SKM-1 treated with dmso at 0.1 percent for 144 hours (cell line): ENCODE measurements at regions not wholly inside any gene's neighbourhood (a gene's known extent, or its start where the extent isn't known, plus 50 kb on each side); places are given as distances from the start of the nearest gene placed in this dataset.

Experiments
- DNase-seq: peaks from one replicate; lab custom pipeline; 2025; ENCODE audit not compliant: unreplicated experiment; lab: John Stamatoyannopoulos, UW

DNA sequence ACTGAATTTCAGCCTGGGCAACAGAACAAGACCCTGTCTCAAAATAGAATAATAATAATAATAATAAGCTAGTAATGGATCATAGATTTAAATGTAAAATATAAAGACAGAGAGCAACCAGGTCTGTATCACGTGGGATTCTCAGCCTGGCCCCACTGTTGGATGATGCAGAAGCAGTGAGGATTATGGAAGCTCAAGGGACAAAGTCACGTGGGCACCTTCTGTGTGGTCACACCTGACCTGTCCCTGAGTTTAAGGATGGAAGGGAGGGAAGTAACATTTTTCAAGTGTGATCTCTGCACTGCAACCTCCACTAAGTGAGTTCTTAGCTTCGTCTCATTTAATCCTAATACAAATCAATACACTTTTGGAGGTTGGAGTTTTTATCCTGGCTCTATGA, 212.5 kb upstream of the IER5L start:
- DNase-seq: no peak

DNA sequence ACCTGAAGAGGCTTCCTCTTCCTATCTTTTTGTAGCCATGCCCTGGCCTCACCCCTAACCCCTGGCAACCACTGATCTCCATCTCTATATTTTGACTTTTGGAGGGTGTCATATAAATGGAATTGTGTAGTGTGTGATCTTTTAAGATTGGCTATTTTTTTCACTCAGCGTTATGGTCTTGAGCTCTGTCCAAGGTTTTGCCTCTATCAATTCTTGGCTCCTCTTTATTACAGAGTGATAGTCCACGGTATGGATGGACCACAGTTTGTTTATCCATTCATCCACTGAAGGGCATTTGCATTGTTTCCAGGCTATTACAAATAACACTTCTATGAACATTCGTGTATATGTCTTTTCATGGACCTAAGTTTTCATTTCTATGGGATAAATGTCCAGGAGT, 209.8 kb upstream of the IER5L start:
- DNase-seq: no peak

GRCh38 chr9:129386812-129387177, 208.7 kb upstream of the IER5L start:
- DNase-seq: no peak

GRCh38 chr9:129385211-129385934, 207.3 kb upstream of the IER5L start:
- no peak for DNase-seq

DNA sequence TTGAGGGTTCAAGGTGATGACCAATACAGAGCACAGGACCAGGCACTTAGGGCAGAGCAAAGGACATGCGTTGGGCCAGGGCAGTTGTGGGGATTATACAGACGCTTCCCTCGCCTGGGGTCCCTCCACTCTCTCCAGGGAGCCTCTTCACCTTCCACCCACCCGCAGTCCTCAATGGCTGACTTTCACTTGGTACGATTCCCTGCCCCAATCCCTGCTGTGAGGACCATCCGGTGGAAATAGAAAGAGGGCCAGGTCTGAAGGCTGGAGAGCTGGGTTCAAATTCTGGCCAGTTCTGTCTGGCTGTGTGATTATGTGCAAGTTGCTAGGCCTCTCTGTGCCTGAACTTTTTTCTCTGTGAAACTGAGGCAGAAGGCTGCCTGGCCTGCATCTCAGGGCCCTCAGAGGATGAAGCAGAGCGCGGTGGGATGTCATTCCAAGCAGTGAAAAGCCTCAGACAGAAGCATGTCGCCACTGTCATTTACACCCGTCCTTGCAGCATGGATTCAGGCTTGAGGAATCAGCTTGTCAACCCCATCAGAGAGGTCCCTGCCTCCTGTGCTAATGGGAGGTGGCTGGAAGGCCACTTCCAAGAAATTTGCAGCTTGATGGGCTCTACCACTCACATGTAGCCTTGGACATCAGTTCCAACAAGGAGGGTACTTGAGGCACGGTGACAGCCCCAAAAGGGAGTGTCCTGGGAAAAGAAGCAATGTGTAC, 206.6 kb upstream of the IER5L start:
- DNase-seq: no peak

DNA sequence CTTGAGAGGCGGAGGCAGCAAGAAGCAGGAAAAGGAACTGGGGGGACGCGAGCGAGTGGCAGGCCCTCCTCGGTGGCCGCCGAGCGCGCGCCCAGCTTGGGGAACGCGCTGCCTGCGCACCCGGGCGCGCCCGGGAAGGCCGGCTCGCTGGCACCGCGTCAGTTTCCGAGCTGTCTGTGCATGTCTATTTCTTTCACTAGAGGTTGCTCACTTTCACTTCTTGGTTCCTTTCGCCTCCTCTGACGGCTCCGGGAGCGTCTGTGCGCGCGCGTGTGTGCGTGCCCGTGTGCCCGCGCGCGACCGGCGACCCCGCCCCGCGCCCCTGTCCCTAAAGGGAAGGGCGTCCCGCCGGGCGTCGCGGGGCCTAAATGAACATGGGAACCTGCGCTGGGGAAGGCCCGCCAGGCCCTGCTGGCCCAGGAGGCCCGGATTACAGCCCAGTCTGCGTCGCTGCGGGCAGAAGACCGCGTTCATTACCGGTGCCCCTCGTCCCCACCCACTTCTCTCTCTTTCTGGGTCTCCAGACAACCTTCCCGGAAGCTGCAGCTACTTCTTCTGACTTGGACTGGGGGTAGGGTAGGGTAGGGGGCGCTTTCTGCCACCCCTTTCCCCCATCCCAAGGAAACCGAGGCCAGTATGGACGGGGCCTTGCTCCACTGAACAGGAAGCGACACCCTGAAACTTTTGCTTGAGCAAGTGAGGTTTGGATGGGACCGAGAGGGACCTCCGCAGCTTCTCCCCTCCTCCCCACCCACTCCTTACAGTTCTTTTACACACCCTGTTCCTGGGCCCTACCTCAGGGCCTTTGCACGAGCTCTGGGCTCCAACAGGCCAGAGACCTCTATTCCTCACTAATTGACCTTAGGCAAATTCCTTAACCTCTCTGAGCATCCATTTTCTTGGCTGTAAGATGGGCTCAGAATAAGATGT, 205.8 kb upstream of the IER5L start:
- peak; percentile 83 for DNase-seq

DNA sequence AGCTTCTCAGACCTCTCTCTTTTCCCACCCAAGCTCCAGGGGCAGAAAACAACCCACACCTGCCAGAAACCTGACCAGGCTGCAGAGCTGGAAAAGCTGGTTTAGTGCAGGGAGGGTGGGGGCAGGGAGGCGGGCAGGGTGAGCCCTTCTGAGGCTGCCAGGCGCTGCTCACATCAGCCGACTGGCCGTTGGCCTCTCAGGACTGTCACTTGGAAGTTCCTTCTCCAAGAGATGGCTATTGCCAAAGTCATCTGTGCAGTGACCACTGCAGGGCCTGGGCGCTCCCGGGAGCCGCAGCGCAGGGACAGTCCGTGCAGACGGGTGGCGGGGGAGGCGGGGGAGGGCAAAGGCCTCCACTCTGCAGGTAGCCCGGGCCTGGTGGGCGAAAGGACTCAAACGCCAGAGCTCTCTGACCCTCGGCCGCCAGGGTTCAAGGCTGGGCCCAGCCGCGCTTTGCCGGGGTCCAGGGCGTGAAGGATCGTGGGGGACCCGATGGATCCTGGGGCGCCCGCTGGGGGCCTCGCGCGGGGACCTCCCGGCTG, 205.0 kb upstream of the IER5L start:
- no peak for DNase-seq

DNA sequence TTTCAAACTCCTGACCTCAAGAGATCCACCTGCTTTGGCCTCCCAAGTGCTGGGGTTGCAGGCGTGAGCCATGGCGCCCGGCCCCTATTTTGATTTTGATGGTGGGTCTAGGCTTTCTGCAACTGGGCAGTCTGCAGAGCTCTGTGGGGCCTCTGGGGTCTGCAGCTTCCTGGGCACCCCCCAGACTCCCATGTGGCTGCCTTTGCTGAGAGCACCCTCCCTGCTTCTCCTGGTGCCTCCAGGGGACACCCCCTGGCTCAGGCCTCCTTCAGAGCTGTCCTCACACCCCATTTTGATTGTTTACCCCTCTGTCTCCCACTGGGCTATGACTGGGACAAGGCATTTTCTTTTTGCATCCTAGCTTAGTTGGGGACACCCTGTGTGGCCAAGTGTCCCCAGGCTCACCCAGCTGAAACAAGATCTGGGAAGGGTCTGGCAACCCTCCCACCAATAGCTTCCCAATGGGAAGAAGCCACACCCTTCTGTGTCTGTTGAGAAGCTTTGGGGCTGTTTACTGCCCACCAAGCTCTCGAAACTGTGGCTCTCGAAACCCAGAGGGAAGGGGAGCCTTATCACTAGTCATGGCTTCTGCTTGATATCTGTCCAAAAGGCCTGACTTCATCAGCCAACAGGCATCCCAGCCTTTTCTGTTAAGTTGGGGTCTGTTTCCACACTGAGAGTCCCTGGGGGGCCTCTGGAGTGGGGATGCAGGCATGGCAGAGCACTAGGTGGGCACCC, 204.4 kb upstream of the IER5L start:
- no peak for DNase-seq

DNA sequence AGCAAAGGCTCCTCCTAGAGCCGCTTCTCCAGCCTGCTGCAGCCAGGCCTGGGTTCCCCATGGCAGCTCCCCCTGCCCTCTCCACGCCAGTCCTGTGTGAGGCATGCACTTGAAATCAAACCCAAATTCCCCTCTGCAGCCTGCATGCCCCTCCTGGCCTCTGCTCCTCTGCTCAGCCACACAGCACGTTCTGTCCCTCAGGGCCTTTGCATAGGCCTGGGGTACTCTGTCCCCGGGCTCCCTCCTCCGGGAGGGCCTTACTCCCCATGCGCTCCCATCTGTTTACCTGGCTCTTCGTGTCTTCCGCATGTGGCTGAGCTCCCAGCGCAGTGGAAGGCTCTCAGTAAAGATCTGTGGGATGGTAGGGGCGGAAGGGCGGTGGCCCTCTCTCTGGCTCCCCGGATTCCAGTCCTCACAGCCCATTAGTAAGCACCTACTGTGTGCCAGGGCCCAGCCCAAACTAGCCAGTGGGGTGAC, 203.5 kb upstream of the IER5L start:
- no peak for DNase-seq

DNA sequence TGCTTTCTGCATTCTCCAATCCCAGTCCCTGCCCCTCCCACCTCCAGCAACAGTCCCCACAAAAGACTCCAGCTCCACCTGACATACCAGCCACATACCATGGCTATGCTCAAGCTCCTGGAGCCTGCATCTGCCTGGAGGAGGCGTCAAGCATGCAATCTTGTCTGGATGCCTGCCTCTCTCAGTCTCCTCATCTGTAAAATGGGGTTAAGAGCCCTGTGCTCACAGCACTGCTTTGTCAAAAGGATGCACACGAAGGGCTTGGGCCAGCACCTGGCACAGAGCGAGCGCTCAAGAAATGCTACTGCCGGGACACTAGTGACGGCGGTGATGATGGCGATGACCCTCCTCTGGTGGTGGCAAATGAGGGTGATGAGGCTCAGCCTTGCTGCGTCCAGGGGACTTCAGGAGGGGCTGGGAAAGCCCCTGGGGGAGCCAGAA, 202.9 kb upstream of the IER5L start:
- no peak for DNase-seq

DNA sequence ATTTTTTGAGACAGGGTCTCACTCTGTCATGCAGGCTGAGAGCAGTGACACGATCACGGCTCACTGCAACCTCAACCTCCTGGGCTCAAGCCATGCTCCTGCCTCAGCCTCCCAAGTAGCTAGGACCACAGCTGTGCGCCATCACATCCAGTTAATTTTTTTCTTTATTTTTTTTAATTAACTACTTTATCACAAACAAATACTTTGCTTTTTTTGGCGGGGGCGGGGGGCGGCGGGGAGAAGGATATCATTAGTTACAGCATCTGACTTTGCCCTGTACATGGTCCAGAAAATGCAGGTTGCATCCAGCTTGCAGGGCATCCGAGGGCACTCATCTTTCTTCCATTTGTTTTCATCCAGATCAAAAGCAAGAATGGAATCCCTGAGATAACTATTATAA, 201.8 kb upstream of the IER5L start:
- no peak for DNase-seq

DNA sequence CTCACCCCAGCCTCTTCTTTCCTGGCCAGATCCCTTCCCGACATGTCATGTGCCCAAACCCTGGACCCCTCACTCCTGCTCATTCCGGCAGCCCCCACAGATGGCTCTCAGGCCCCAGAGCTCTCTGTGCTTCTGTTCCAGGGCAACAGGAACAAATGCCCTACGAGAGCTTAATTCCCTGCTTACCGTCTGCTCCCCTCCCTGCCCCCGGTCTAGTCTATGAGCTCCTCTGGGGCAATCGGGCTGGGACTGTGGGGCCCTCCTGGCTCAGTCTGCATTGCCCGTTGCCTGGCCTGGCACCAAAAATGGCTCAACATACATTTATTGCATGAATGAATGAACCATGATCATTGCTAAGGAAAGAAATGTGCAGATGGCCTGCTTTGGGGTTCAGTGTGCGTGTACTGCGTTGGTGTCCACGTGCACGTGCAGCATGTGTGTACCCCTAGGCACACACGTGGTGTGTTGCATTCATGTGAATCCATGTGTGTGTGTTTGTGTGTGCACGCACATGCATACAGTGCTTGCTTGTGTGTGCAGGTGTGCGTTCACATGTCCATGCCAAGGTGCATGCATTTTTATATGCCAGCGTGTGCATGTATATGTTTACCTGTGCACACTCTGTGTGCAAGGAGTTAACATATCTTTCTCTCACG, 201.2 kb upstream of the IER5L start:
- no peak for DNase-seq

DNA sequence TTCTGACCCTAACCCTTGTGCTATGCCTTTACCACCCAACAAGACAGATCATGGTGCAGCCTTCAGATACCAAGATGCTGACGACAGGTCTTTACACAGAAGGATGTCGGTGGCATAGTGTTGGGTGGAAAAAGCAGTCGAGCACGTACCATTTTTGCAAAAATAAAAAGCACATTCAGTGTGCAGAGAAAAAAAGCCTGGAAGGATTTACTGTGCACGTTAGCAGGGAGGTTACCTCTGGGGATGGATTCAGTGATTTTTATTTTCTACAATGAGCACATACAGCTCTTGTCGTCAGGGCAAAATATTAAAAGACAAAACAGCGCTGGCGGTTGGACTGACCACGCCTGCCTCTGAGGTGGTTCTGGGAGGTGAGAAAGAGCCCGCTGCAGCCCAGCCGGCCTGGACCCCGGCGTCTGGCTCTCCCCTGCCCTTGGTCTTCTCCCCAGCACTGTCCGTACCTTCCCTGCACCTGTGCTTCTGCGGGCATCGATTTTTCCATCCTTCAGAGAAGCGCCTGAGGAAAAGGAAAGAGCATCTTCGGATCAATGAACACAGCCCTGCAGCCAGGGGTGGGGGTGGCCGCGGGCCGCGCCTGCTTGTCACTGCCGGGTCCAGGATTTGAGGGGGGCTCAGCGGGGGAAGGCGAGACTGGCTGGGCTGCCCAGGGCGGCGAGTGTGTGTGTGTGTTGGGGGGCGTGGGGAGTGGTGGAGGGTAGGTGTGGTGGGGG, 200.0 kb upstream of the IER5L start:
- no peak for DNase-seq

GRCh38 chr9:129377181-129377580, 199.1 kb upstream of the IER5L start:
- no peak for DNase-seq

DNA sequence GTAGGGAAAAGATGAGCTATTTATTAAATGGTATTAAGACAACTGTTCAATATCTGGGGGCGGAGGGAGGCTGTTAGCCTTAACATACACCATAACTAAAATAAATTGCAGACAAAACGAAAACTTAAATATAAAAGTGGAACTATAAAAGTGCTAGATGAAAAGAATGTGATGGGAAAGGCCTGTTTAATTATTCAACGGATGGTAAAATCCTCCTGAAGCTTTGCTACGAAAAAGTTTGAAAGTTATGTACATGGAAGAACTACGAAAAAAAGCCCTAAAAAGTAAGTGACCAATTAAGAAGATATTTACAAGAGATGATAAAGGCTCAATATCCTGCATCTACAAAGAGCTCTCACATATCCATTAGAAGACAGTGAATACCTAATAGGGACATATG, 197.8 kb upstream of the IER5L start:
- no peak for DNase-seq

GRCh38 chr9:129374651-129375050, 196.6 kb upstream of the IER5L start:
- no peak for DNase-seq

DNA sequence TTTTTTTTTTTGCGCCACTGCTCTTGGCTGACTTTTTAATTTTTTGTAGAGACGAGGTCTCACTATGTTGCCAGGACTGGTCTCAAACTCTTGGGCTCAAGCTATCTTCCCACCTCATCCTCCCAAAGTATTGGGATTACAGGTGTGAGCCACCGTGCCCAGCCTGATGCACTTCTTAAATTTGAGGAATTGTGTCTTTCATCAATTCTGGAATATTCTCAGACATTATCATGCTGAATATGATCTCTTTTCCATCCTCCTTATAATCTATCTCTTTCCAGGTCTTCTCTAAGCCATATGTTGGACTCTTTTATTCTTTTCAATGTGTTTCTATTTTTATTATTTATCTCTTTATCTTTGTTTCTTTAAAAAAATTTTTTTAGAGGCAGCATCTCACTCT, 196.2 kb upstream of the IER5L start:
- DNase-seq: no peak

- DNase-seq: no peak
These were observed 195.3 kb upstream of the IER5L start for GRCh38 chr9:129373361-129373760.

GRCh38 chr9:129370770-129371169, 192.7 kb upstream of the IER5L start:
- DNase-seq: no peak
